Left hindlimb (tissue), 1 donor: ENCODE measurements at regions not wholly inside any gene's neighbourhood (a gene's known extent, or its start where the extent isn't known, plus 50 kb on each side); places are given as distances from the start of the nearest gene placed in this dataset.
"Not testable (repeated sequence)": the region's sequence is repeated elsewhere in the genome, so short reads cannot be mapped to it uniquely, and the experiment has no call there.

Experiments
- DNase-seq: peaks from one replicate; pipeline ENCODE4 v3.0.0-alpha.2; 2018

DNA sequence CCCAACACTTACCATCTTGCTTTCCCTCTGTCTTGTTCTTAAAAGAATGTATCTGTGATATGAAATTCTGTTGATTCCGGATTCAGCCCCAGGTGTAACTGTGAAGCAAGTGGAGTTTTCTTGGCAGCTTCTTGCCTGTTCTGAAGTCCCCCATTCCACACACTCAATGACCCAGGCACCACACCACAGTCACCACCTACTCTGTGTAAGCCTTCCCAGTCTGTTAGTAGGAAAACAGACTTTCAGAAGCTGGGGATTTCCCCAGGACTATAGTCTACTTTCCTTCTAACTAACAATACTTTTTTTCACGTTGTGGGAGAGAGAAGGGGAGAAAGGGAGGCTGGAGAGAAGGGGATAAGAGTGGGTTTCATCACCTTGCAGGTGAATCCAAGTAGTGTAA lies 299.1 kb upstream of the PROX1 start:
- DNase-seq = no peak

- no peak for DNase-seq
These were observed 298.5 kb upstream of the PROX1 start for GRCh38 chr1:213689260-213689659.

GRCh38 chr1:213690341-213690917 lies 297.3 kb upstream of the PROX1 start:
- no peak for DNase-seq

DNA sequence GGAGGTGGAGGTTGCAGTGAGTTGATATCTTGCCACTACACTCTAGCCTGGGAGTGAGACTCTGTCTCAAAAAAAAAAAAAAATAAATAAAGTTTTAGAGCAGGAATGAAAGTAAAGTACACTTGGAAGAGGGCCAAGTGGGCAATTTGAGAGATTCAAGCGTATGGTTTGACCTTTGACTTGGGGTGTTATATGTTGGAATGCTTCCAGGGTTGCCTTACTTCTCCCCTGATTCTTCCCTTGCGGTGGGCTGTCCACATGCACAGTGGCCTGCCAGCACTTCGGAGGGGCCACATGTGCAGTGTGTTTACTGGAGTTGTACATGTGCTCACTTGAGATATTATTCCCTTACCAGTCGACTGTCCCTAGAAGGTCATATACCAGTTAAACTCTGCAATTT lies 295.5 kb upstream of the PROX1 start:
- DNase-seq = no peak

DNA sequence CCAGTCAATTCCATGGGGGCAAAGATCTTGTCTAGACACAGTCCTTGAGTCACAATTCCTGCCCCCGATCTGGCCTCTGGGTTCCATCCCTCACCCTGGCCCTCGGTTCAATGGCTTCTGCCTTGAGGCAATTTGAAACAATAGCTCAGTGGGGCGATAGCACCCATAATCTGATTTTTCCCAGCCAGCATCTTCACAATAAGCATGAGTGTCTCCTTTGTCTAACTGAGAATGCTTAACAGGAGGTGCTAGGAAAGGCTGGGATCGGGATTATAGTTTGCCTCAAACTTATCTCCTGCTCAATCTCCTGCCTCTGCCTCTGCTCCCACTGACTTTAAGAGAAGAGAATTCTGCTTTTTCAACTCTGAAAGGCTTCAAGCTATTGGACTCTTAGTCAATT lies 293.9 kb upstream of the PROX1 start:
- no peak for DNase-seq

GRCh38 chr1:213697192-213697802 lies 290.5 kb upstream of the PROX1 start:
- DNase-seq = no peak

DNA sequence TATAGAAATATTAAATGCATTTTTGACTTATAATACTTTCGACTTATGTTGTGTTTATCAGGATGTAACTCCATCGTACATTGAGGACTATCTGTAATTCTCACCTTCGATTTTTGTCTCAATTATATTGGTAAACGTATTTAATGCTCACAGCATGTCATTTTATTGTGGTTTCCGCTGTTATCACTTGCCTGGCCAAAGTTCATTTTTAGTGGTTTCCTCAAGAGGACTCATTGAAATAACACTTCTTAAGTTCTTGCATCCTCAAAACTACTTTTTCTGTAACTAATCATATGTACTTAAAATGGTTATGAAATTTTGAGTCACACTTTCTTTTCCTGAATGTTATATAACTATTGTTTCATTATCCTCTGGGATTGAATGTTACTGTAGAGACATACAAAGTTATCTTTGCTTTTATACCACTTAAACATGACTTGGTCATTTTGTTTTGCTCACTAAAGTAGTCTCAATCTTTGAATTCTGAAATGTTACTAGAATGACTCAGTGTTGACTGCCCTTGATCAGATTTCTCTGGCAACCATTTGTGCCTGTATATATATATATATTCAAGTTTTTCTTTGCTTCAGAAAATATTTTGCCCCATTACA lies 289.6 kb upstream of the PROX1 start:
- no peak for DNase-seq

- no peak for DNase-seq
These were observed 285.1 kb upstream of the PROX1 start for GRCh38 chr1:213702703-213703102.

- DNase-seq = no peak
These were observed 282.8 kb upstream of the PROX1 start for GRCh38 chr1:213704941-213705340.

GRCh38 chr1:213711833-213712490 lies 275.8 kb upstream of the PROX1 start:
- not testable (repeated sequence) for DNase-seq

DNA sequence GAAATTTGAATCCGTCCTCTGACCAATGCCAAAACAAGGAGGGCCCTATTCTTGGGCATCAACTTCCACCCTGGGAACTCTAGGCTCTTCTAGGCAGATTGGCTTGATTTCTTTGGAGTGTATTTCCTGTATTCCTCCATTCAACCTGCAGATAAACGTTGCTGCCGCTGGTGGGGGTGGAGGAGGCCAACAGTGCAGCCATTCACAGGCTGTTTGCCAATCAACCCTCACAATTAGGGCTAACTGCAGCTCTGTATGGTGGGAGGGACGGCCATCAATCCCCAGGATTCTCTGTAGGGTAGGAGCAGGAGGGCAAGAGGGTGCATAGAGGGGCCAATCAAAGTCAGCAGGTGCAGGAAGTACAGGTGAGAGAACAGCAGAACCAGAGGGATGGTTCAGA lies 273.1 kb upstream of the PROX1 start:
- no peak for DNase-seq

DNA sequence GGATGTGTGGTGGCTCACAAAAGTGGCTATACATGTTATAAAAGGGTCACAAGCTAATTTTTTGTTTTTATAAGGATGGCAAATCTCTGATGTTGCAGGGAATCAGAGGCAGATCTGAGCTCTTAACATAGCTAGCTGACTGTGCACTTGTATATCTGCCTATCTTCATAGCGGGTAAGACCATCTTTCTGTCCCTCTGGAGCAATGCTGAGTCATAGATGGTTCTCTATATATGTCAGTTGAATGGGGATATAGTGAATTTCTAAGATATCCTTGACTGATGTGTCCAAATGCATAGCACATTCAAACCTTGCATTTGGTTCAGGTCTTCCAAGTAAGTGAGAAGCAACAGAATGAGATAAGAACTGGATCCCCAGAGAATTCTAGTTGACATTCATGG lies 272.6 kb upstream of the PROX1 start:
- no peak for DNase-seq

DNA sequence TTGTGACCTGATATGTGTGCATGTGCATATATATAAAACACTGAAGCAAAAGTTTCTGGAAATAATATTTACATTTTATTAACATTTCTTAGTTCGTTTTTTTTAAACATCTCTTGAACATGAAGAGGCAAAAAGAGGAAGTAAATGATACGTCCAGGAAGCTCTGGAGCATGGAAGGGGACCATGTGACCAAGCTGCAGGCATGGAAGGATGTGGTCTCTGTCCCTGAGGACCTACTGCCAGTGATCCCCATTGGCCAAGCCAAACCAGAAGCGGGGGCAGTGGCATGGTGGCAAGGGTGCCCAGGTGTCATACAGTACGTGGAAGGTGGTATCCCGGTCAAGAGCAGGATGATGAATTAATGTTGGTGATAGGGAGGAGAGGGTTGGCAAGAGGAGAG lies 268.3 kb upstream of the PROX1 start:
- DNase-seq = no peak

- DNase-seq = no peak
These were observed 267.7 kb upstream of the PROX1 start for GRCh38 chr1:213720032-213720431.

DNA sequence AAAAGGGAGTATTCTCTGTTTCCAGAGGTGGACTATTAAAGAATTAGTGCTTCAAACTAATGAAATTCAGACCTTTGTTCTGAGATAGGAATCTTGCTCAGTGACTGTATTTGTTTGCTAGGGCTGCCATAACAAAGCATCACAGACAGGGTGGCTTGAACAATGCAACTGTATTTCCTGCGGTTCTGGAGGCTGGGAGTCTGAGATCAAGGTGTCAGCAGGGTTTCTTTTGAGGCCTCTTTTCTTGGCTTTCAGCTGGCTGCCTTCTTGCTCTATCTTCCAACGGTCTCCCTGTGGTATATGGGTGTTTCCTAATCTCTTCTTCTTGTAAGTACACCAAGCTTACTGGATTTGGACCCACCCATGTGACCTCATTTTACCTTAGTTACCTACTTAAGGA lies 264.6 kb upstream of the PROX1 start:
- DNase-seq = no peak

DNA sequence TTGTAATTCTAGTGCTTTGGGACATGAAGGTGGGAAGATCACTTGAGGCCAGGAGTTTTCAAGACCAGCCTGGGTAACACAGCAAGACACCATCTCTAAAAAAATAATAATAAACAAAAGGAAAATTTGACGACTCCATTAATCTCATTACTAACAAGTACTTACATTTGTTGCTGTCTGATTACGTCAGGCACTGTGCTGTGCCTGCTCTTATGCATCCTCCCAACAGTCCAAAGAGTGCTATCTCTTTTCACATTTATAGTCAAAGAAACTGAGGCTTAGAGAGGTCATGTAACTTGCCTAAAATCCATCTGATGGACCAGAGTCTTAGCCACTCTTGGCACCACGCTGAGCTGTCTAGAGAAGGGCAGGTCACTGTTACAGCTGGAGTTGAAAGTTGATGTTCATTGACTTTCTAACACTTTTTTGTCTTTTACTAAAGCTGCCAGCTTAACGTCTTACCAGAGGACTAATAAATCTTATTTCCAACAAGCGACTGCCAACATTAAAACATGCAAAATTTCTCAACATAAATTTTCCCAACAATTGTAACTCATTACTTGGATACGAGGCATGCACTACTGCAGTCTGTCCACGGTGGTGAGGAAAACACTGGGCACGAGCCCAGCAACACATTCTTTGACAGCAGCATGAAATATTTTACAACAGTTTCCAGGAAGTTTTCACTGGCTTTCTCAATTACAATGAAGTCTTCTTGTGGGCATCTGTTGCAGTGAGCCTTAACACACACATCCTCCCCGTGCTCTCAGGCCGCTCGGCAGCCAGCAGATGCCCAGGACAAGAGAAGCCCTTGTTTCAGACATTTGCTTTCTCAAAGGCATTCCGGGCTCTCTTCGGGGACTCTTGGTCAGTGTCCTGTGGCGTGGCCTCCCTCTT lies 262.9 kb upstream of the PROX1 start:
- DNase-seq = peak; percentile 73

DNA sequence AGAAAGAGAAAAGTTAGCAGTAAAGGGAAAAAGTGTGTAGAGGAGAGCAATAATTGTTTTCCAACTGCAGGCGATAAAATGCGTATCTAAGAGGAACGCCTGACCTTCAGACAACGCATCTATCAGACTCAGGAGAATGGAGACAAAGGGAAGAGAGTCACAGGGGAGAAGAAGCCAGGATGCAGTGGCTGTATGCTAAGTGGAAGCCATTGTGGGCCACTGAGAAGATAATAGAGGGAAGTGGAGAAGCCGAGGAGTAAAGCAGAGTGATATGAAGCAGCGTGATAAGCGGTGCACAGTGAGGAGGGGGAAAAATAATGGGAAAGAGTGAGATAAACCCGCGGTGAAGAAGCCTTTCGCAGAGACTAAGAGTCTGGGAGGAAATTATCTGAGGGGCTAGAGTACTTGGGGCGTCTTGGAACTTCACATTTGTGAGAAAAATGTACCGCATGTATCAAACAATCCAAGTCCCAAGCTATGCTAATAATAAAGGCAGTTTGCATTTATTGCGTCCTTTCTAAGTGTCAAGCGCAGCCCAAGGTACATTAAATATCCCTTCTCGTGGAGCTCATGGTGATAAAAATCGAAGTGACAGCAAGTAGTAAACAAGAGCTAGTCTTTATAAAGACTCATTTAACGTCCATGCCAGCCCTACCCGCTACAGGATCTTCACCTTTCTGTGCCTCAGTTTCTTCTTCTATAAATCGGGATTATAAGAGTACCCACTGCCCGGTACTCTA lies 259.8 kb upstream of the PROX1 start:
- no peak for DNase-seq

DNA sequence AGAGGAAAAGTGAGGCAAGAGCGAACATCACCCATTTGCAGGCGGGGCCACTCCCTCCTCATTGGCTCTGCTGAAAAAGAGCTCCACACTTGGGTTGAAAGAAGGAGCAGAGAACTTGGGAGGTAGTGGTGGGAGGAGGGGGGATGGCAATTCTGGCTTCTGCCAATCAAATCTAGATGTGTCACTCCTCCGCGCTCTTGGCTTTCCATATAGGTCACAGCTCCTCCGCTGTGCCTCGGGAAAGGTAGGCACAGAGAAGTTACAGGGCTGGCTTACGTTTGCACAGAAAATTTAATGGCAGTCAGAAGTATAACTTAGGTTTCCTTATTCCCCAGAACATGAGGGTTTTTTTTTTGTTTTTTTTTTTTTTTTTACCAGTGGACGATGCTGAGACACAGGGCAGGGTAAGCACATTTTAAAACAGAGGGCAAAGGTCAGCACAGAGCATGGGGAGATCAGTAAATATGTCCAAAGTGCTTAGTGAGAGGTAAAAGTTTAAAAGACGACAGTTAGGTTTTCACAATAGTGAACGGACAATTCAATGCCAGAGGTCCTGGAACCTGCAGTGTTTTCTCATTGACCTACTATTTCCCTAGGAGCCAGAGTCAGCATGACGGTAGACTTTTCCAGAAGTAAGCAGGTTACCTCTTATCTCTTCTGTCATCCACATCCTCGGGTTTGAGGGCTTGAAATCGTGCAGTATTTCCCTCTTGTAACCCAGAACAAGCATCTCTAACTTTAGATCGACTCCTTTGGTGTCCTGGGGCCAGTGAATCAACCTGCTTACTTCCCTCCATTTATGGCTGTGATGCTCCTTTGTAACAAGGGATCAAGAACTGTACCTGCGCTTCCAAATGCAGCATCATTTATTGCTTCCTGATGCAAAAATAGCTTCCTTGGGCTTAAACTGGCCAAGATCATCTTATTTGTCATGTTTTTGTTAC lies 258.9 kb upstream of the PROX1 start:
- no peak for DNase-seq

DNA sequence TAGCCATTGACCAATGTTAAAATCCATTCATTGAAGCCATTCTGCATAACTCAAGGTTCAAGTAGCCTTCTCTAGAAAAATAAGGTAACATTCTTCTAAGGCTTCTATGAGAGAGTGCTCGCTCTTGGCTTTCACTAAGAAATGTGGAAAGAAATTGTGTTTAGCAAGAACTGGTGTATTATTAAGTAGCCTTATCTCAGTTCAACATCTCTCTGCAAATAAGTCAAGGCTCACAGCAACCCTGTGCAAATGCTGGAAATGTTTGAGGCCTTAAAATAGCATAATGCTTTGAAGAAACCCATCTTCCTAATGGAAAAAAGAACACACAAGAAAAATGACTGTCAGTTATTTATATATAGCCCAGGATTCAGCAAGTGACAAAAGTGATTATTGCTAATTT lies 254.1 kb upstream of the PROX1 start:
- DNase-seq = no peak

- DNase-seq = no peak
These were observed 250.3 kb upstream of the PROX1 start for GRCh38 chr1:213737398-213738035.

GRCh38 chr1:213738658-213739057 lies 249.1 kb upstream of the PROX1 start:
- no peak for DNase-seq
